ENCODE measurements at regions not wholly inside any gene's neighbourhood (a gene's known extent, or its start where the extent isn't known, plus 50 kb on each side); places are given as distances from the start of the nearest gene placed in this dataset.

DNA sequence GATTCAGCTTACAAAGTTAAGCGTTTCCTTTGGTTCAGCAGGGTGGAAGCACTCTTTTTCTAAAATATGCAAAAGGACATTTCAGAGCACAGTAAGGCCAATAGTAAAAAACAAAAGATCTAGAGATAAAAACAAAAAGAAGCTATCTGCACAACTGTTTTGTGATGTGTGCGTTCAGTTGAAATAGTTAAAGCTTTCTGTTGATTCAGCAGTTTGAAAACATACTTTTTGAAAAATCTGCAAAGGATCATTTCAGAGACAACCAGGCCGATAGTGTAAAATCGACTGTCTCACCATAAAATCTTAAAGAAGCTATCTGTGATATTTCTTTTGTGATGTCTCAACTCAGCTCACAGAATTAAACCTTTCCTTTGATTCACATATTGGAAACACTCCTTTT is 300.0 kb upstream of the ALG10B start:
- DNase-seq (ENCODE audit: insufficient read length, low spot score) (no peak), FAIRE-seq (no peak)
- TF ChIP-seq PAX5 (IDR thresholded peaks at IDR 0.05; ENCODE audit: insufficient read depth, low read length, severe bottlenecking): no peak
- TF ChIP-seq TAF1 (IDR thresholded peaks at IDR 0.05; ENCODE audit: low read depth, low read length): no peak
- TF ChIP-seq SPI1 (IDR thresholded peaks at IDR 0.05; ENCODE audit: low read depth, low read length): no peak
- no peak for TF ChIP-seq POU2F2 (IDR thresholded peaks at IDR 0.05; ENCODE audit: low read depth, low read length)
- TF ChIP-seq POLR2A (IDR thresholded peaks at IDR 0.05; ENCODE audit: low read depth, low read length): no peak
- TF ChIP-seq POLR2AphosphoS5 (IDR thresholded peaks at IDR 0.05; ENCODE audit: low read depth, low read length): no peak

DNA sequence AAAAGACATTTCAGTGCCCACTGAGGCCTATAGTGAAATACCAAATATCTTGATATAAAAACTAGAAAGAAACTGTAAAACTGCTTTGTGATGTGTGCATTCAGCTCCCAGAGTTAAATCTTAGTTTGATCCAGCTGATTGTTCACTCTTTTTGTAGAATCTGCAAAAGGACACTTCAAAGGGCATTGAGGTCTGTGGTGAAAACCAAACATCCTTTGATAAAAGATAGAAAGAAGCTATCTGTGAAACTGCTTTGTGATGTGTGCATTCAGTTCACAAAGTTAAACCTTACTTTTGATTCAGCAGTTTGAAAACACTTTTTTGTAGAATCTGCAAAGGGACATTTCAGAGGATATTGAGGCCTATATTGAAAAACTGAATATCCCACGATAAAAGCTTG is 290.7 kb upstream of the ALG10B start:
- TF ChIP-seq POU2F2 (IDR thresholded peaks at IDR 0.05; ENCODE audit: low read depth, low read length): no peak
- TF ChIP-seq TAF1 (IDR thresholded peaks at IDR 0.05; ENCODE audit: low read depth, low read length): no peak
- no peak for TF ChIP-seq SPI1 (IDR thresholded peaks at IDR 0.05; ENCODE audit: low read depth, low read length)
- TF ChIP-seq PAX5 (IDR thresholded peaks at IDR 0.05; ENCODE audit: insufficient read depth, low read length, severe bottlenecking): no peak
- no peak for TF ChIP-seq POLR2AphosphoS5 (IDR thresholded peaks at IDR 0.05; ENCODE audit: low read depth, low read length)
- no peak for TF ChIP-seq POLR2A (IDR thresholded peaks at IDR 0.05; ENCODE audit: low read depth, low read length)
- no peak for FAIRE-seq
- DNase-seq (ENCODE audit: insufficient read length, low spot score): no peak

DNA sequence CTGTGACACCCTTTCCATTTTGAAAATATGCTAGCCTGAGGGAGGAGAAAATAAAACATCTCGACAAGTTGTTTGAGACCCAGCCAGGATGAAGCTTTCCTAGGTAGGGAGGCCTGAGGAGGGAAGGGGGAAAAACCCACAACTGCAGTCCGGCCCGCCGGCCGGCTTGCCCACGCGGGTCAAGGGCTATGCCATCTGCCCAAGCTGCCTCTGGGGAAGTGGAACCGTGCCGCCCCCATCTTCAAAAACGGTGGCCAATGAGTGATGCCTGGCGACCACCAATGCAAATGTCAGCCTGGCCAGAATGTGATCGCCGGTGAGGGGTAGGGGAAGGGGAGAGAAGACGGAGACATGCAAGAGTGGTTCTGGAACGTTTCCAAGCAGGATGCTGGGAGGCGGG is 263.5 kb upstream of the ALG10B start:
- TF ChIP-seq TAF1 (IDR thresholded peaks at IDR 0.05; ENCODE audit: low read depth, low read length): no peak
- TF ChIP-seq POLR2AphosphoS5 (IDR thresholded peaks at IDR 0.05; ENCODE audit: low read depth, low read length): no peak
- TF ChIP-seq SPI1 (IDR thresholded peaks at IDR 0.05; ENCODE audit: low read depth, low read length): no peak
- no peak for TF ChIP-seq POLR2A (IDR thresholded peaks at IDR 0.05; ENCODE audit: low read depth, low read length)
- TF ChIP-seq PAX5 (IDR thresholded peaks at IDR 0.05; ENCODE audit: insufficient read depth, low read length, severe bottlenecking): no peak
- FAIRE-seq (no peak), DNase-seq (ENCODE audit: insufficient read length, low spot score) (no peak)

DNA sequence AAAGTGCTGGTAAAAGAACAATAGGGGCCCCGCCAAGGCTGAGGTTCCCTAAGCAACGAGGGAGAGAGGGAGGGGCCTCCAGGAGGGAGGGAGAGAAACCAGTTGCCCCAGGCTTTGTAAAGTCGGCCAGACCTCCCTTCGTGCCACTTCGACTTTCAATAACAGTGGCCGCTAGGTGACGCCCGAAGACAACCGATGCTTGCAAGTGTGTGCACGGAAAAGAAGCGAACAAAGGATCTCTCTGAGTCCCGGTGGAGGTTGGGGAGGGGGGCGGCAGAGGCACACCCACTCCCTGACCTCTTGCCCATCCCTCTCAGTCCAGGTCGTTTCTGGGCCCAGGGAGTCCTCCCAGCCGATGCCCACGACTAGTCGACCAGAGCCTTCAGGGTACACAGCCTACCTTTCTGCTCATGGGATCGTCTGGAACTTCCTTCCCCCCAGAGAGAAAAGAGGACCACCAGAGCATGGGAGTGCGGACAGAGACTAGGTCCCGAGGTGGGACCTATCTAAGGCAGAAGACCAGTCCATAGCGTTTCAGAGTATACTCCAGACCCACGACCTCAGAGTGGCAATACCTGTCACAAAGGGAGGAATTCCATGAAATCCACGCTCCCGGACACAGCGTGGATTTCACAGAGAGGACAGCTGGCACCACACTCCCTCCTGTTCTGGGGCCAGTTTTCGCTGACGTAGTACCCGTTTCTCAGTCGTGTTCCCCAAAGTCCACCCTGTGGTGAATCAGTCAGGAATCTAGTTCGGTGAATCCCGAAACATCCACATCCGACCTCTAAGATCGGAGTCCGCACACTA is 262.7 kb upstream of the ALG10B start:
- no peak for TF ChIP-seq POU2F2 (IDR thresholded peaks at IDR 0.05; ENCODE audit: low read depth, low read length)
- TF ChIP-seq POLR2AphosphoS5 (IDR thresholded peaks at IDR 0.05; ENCODE audit: low read depth, low read length): no peak
- TF ChIP-seq TAF1 (IDR thresholded peaks at IDR 0.05; ENCODE audit: low read depth, low read length): no peak
- no peak for TF ChIP-seq PAX5 (IDR thresholded peaks at IDR 0.05; ENCODE audit: insufficient read depth, low read length, severe bottlenecking)
- TF ChIP-seq SPI1 (IDR thresholded peaks at IDR 0.05; ENCODE audit: low read depth, low read length): no peak
- TF ChIP-seq POLR2A (IDR thresholded peaks at IDR 0.05; ENCODE audit: low read depth, low read length): no peak
- no peak for FAIRE-seq
- no peak for DNase-seq (ENCODE audit: insufficient read length, low spot score)

DNA sequence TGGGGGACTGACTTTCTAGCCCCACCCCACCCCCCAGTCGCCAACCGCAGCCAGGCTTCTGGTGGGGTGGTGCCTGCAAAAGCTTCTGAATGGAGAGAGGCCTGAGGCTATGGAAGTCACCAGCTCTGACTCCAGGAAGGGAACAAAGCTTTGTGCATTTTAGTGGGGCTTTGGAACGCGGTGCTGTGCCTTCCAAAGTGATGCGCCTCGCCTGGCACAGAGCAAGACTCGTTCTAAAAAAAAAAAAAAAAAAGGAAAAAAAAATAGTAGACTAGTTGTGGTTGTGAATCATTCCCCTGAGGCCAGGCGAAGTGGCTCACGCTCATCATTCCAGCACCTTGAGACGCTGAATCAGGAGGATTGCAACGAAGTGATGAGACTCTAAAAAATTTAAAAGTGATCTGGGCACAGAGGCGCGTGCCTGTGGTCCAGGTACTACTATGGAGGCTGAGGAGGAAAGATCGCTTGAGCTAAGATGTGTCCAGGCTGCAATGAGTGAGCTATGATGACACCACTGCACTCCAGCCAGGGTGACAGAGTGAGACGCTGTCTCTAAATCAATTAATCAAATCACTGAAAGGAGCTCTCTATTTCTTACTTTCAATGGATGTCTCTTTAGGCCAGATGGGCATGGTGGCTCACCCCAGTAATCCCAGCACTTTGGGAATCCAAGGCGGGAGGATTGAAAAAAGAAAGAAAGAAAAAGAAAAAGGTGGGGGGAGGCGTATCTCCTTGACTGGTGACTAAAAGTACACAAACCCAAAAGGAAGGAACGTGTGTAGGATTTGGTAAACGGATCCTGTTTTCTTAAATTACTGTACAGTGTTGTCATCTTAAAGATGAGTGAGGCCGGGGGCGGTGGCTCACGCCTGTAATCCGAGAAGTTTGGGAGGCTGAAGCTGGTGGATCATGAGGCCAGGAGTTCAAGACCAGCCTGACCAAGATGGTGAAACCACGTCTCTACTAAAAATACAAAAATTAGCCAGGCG is 259.6 kb upstream of the ALG10B start:
- DNase-seq (ENCODE audit: insufficient read length, low spot score) (no peak), FAIRE-seq (no peak)
- no peak for TF ChIP-seq TAF1 (IDR thresholded peaks at IDR 0.05; ENCODE audit: low read depth, low read length)
- TF ChIP-seq POU2F2 (IDR thresholded peaks at IDR 0.05; ENCODE audit: low read depth, low read length): no peak
- TF ChIP-seq POLR2AphosphoS5 (IDR thresholded peaks at IDR 0.05; ENCODE audit: low read depth, low read length): no peak
- TF ChIP-seq PAX5 (IDR thresholded peaks at IDR 0.05; ENCODE audit: insufficient read depth, low read length, severe bottlenecking): no peak
- no peak for TF ChIP-seq POLR2A (IDR thresholded peaks at IDR 0.05; ENCODE audit: low read depth, low read length)
- no peak for TF ChIP-seq SPI1 (IDR thresholded peaks at IDR 0.05; ENCODE audit: low read depth, low read length)

DNA sequence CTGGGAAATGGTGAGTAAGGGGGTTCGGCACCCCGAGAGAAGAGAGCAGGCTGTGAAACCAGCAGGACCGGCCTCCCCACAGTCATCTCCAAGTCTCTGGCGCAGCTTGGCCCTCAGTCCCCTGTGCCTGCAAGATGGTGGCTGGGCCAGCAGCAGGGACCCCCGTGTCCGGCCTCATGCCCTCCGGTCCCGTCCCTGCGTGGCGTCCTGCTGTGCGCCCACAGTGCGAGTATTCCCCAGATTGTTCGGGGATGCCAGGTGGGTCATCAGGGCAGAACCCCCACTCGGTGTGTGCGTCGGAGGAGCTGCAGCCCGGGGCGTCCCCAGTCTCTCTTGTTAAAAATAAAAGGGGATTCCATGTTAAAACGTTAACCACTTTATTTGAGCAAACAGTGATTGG is 216.9 kb upstream of the ALG10B start:
- no peak for DNase-seq (ENCODE audit: insufficient read length, low spot score)
- TF ChIP-seq SPI1 (IDR thresholded peaks at IDR 0.05; ENCODE audit: low read depth, low read length) (no peak), POLR2A (IDR thresholded peaks at IDR 0.05; ENCODE audit: low read depth, low read length) (no peak), PAX5 (IDR thresholded peaks at IDR 0.05; ENCODE audit: insufficient read depth, low read length, severe bottlenecking) (no peak), POLR2AphosphoS5 (IDR thresholded peaks at IDR 0.05; ENCODE audit: low read depth, low read length) (no peak), TAF1 (IDR thresholded peaks at IDR 0.05; ENCODE audit: low read depth, low read length) (no peak), POU2F2 (IDR thresholded peaks at IDR 0.05; ENCODE audit: low read depth, low read length) (no peak)
- FAIRE-seq: no peak

DNA sequence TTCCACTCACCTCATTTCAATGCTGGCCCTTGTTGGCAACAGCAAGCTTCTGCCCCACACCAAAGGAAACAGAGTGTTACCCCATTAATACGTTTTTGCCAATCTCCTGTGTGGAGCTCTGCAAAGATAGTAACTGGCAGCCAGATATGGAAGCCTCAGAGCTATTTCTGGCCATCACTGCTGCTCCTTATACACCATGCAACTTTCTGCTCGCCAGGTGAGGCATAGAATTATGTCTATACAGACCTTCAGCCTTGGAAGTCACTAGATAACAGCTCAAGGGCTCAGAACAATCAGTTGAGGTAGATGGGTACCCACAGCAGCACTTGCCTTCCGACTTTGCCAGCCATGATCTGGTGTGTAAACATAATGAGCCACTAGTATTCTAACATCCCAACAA is 214.8 kb upstream of the ALG10B start:
- DNase-seq (ENCODE audit: insufficient read length, low spot score): no peak
- FAIRE-seq: no peak
- no peak for TF ChIP-seq POLR2AphosphoS5 (IDR thresholded peaks at IDR 0.05; ENCODE audit: low read depth, low read length)
- TF ChIP-seq PAX5 (IDR thresholded peaks at IDR 0.05; ENCODE audit: insufficient read depth, low read length, severe bottlenecking): no peak
- TF ChIP-seq TAF1 (IDR thresholded peaks at IDR 0.05; ENCODE audit: low read depth, low read length): no peak
- TF ChIP-seq SPI1 (IDR thresholded peaks at IDR 0.05; ENCODE audit: low read depth, low read length): no peak
- TF ChIP-seq POLR2A (IDR thresholded peaks at IDR 0.05; ENCODE audit: low read depth, low read length): no peak
- no peak for TF ChIP-seq POU2F2 (IDR thresholded peaks at IDR 0.05; ENCODE audit: low read depth, low read length)

DNA sequence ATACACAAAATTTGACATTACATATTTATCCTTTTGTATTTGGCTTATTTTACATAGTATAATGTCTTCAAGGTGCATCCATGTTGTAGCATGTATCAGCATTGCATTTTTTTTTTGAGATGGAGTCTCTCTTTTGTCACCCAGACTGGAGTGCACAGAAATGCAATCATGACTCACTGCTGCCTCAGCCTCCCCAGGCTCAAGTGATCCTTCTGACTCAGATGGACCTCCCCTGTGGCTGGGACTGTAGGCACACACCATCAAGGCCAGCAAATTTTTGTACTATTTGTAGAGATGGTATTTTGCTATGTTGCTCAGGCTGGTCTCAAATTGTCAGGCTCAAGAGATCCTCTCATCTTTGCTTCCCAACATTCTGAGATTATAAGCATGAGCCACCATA is 214.4 kb upstream of the ALG10B start:
- no peak for TF ChIP-seq TAF1 (IDR thresholded peaks at IDR 0.05; ENCODE audit: low read depth, low read length)
- no peak for TF ChIP-seq PAX5 (IDR thresholded peaks at IDR 0.05; ENCODE audit: insufficient read depth, low read length, severe bottlenecking)
- TF ChIP-seq SPI1 (IDR thresholded peaks at IDR 0.05; ENCODE audit: low read depth, low read length): no peak
- TF ChIP-seq POLR2AphosphoS5 (IDR thresholded peaks at IDR 0.05; ENCODE audit: low read depth, low read length): no peak
- TF ChIP-seq POLR2A (IDR thresholded peaks at IDR 0.05; ENCODE audit: low read depth, low read length): no peak
- TF ChIP-seq POU2F2 (IDR thresholded peaks at IDR 0.05; ENCODE audit: low read depth, low read length): no peak
- FAIRE-seq: no peak
- DNase-seq (ENCODE audit: insufficient read length, low spot score): no peak

Data from GM12891 (cell line).